IMR-90 (cell line): ENCODE measurements at regions not wholly inside any gene's neighbourhood (a gene's known extent, or its start where the extent isn't known, plus 50 kb on each side); places are given as distances from the start of the nearest gene placed in this dataset.

Experiments
- CTCF ChIP-seq: conservative IDR thresholded peaks from 2 replicates; pipeline ENCODE4 v1.5.1; 2012; ENCODE audit warnings: mild to moderate bottlenecking, low read depth, low read length, improper control_type of control experiment
- ELK1 ChIP-seq: fragments of 150-350 bp; IDR thresholded peaks from 2 replicates; pipeline ENCODE4 v1.6.1; 2016; ENCODE audit warnings: low read depth, mild to moderate bottlenecking, low read length, moderate library complexity, borderline replicate concordance
- MAFK ChIP-seq: IDR thresholded peaks from 2 replicates; pipeline ENCODE4 v1.6.1; 2012; ENCODE audit warnings: low read depth, low read length, improper control_type of control experiment
- MXI1 ChIP-seq: IDR thresholded peaks from 2 replicates; pipeline ENCODE4 v1.6.1; 2012; ENCODE audit warnings: low read depth, mild to moderate bottlenecking, low read length, moderate library complexity, borderline replicate concordance
- NFE2L2 ChIP-seq: fragments of 150-350 bp; IDR thresholded peaks from 2 replicates; pipeline ENCODE4 v1.6.1; 2016; ENCODE audit warnings: low read depth, mild to moderate bottlenecking, low read length
- POLR2A ChIP-seq: IDR thresholded peaks from 2 replicates; pipeline ENCODE4 v1.6.1; 2012; ENCODE audit warnings: mild to moderate bottlenecking, low read depth, low read length
- RAD21 ChIP-seq: IDR thresholded peaks from 2 replicates; pipeline ENCODE4 v1.6.1; 2012; ENCODE audit warnings: low read length, improper control_type of control experiment
- RFX5 ChIP-seq: IDR thresholded peaks from 2 replicates; pipeline ENCODE4 v1.8.0; 2012; ENCODE audit warnings: low read depth, mild to moderate bottlenecking, low read length, moderate library complexity
- SMC3 ChIP-seq: fragments of 150-350 bp; IDR thresholded peaks from 2 replicates; pipeline ENCODE4 v1.6.1; 2016; ENCODE audit warnings: low read depth, mild to moderate bottlenecking, antibody characterized with exemption, low read length, moderate library complexity
- USF2 ChIP-seq: fragments of 150-350 bp; IDR thresholded peaks from 2 replicates; pipeline ENCODE4 v1.6.1; 2017; ENCODE audit warnings: mild to moderate bottlenecking, antibody characterized with exemption, low read length, low read depth

GRCh38 chr6:145082359-145082758 lies 653.0 kb downstream of the EPM2A start:
- TF ChIP-seq RAD21 (no peak), CTCF (no peak), POLR2A (no peak), MXI1 (no peak), SMC3 (no peak), ELK1 (no peak), NFE2L2 (no peak), USF2 (no peak), MAFK (no peak), RFX5 (no peak)
